ENCODE measurements at regions not wholly inside any gene's neighbourhood (a gene's known extent, or its start where the extent isn't known, plus 50 kb on each side); places are given as distances from the start of the nearest gene placed in this dataset.

- no peaks in the 10 kb centered on the region for H3K36me3 ChIP-seq (replicated peaks; ENCODE audit: low read depth, low read length)
These were observed 162.5 kb upstream of the TSHZ3 start for GRCh38 chr19:31511696-31512095.

GRCh38 chr19:31512181-31512970 lies 163.1 kb upstream of the TSHZ3 start:
- H3K4me3 ChIP-seq (ENCODE audit: low read length), result no peak overlapping the region
- H3K79me2 ChIP-seq (ENCODE audit: low read length), result no peaks in the 10 kb centered on the region
- H2AFZ ChIP-seq (ENCODE audit: low read depth, low read length), result no peak overlapping the region
- H3K4me2 ChIP-seq (ENCODE audit: low read length), result no peak overlapping the region
- H3K9me3 ChIP-seq (ENCODE audit: insufficient read depth, low read length), result 0 out of 2 replicates have a peak, but pooled peaks cover 4% of the 10 kb centered on the region
- no peaks in the 10 kb centered on the region for H3K36me3 ChIP-seq (replicated peaks; ENCODE audit: low read depth, low read length)
- TF ChIP-seq CTCF (IDR thresholded peaks at IDR 0.05; ENCODE audit: low read depth, low read length) (no peak), EZH2phosphoT487 (IDR thresholded peaks at IDR 0.05; ENCODE audit: low read depth) (no peak)
- H4K20me1 ChIP-seq (ENCODE audit: insufficient read depth, low read length), result no peaks in the 10 kb centered on the region
- H3K27me3 ChIP-seq (ENCODE audit: low read depth, low read length), result no peaks in the 10 kb centered on the region
- H3K27ac ChIP-seq (ENCODE audit: low read length), result no peak overlapping the region
- H3K9ac ChIP-seq (ENCODE audit: low read length), result no peak overlapping the region
- no peaks in the 10 kb centered on the region for H3K4me1 ChIP-seq (ENCODE audit: low read length)

More at GRCh38 chr19:31511696-31512095, 162.5 kb upstream of the TSHZ3 start:
- no peak overlapping the region for H3K4me2 ChIP-seq (ENCODE audit: low read length)
- H3K4me3 ChIP-seq (ENCODE audit: low read length), result no peak overlapping the region
- no peaks in the 10 kb centered on the region for H4K20me1 ChIP-seq (ENCODE audit: insufficient read depth, low read length)
- H3K4me1 ChIP-seq (ENCODE audit: low read length), result no peaks in the 10 kb centered on the region
- TF ChIP-seq EZH2phosphoT487 (IDR thresholded peaks at IDR 0.05; ENCODE audit: low read depth) (no peak), CTCF (IDR thresholded peaks at IDR 0.05; ENCODE audit: low read depth, low read length) (no peak)
- H3K9ac ChIP-seq (ENCODE audit: low read length), result no peak overlapping the region
- H2AFZ ChIP-seq (ENCODE audit: low read depth, low read length), result no peak overlapping the region
- no peaks in the 10 kb centered on the region for H3K79me2 ChIP-seq (ENCODE audit: low read length)
- 0 out of 2 replicates have a peak, but pooled peaks cover 4% of the 10 kb centered on the region for H3K9me3 ChIP-seq (ENCODE audit: insufficient read depth, low read length)
- no peak overlapping the region for H3K27ac ChIP-seq (ENCODE audit: low read length)
- no peaks in the 10 kb centered on the region for H3K27me3 ChIP-seq (ENCODE audit: low read depth, low read length)

GRCh38 chr19:31513841-31514240 lies 164.6 kb upstream of the TSHZ3 start:
- H3K36me3 ChIP-seq (replicated peaks; ENCODE audit: low read depth, low read length), result no peaks in the 10 kb centered on the region

More at GRCh38 chr19:31513841-31514240, 164.6 kb upstream of the TSHZ3 start:
- H3K9ac ChIP-seq (ENCODE audit: low read length), result no peak overlapping the region
- H3K4me3 ChIP-seq (ENCODE audit: low read length), result no peak overlapping the region
- H3K4me1 ChIP-seq (ENCODE audit: low read length), result no peaks in the 10 kb centered on the region
- H3K79me2 ChIP-seq (ENCODE audit: low read length), result no peaks in the 10 kb centered on the region
- no peak overlapping the region for H2AFZ ChIP-seq (ENCODE audit: low read depth, low read length)
- no peaks in the 10 kb centered on the region for H3K27me3 ChIP-seq (ENCODE audit: low read depth, low read length)
- TF ChIP-seq EZH2phosphoT487 (IDR thresholded peaks at IDR 0.05; ENCODE audit: low read depth), result no peak
- no peak for TF ChIP-seq CTCF (IDR thresholded peaks at IDR 0.05; ENCODE audit: low read depth, low read length)
- H3K27ac ChIP-seq (ENCODE audit: low read length), result no peak overlapping the region
- 0 out of 2 replicates have a peak, but pooled peaks cover 4% of the 10 kb centered on the region for H3K9me3 ChIP-seq (ENCODE audit: insufficient read depth, low read length)
- no peak overlapping the region for H3K4me2 ChIP-seq (ENCODE audit: low read length)
- no peaks in the 10 kb centered on the region for H4K20me1 ChIP-seq (ENCODE audit: insufficient read depth, low read length)

Measured in OCI-LY3 (cell line).